Fibroblast of lung (primary cell): ENCODE measurements at regions not wholly inside any gene's neighbourhood (a gene's known extent, or its start where the extent isn't known, plus 50 kb on each side); places are given as distances from the start of the nearest gene placed in this dataset.
"Not testable (repeated sequence)": the region's sequence is repeated elsewhere in the genome, so short reads cannot be mapped to it uniquely, and the experiment has no call there.

ENCODE experiments used
- DNase-seq, 2 donors: peaks; one replicate each; pipeline versions ENCODE4 v3.0.0 to v3.0.0-alpha.2; 2010; ENCODE audit warnings: low read depth in 2 of 2
- H2AFZ ChIP-seq: 2 replicates; pipeline ENCODE4 v1.5.1; 2012; ENCODE audit warnings: low read length, control low read depth, inconsistent platforms
- H3K27ac ChIP-seq: 2 replicates; pipeline ENCODE4 v1.5.1; 2011; ENCODE audit warnings: low read length, control low read depth; ENCODE audit not compliant: insufficient read depth
- H3K27me3 ChIP-seq: 2 replicates; pipeline ENCODE4 v1.5.1; 2011; ENCODE audit warnings: mild to moderate bottlenecking, low read length; ENCODE audit not compliant: control insufficient read depth, insufficient read depth
- H3K36me3 ChIP-seq: 2 replicates; pipeline ENCODE4 v1.5.1; 2011; ENCODE audit warnings: low read length; ENCODE audit not compliant: control insufficient read depth, insufficient read depth
- H3K4me1 ChIP-seq: 2 replicates; pipeline ENCODE4 v1.5.1; 2011; ENCODE audit warnings: low read length; ENCODE audit not compliant: control insufficient read depth, insufficient read depth; ENCODE audit errors: extremely low read depth
- H3K4me2 ChIP-seq: 2 replicates; pipeline ENCODE4 v1.5.1; 2011; ENCODE audit warnings: low read length, control low read depth; ENCODE audit not compliant: insufficient read depth; ENCODE audit errors: extremely low read depth
- H3K4me3 ChIP-seq, 4 experiments: fragments of 200-600 bp in 1 of 4; sonication (generic) in 1 of 4; replicated peaks in 1 of 4; 2 replicates each; pipeline ENCODE4 v1.5.1; 2011 to 2016; ENCODE audit warnings: low read length in 4 of 4, low read depth in 3 of 4, mild to moderate bottlenecking in 3 of 4, control low read depth in 2 of 4, inconsistent platforms in 1 of 4, mixed read lengths in 1 of 4; ENCODE audit not compliant: insufficient read depth in 1 of 4; ENCODE audit errors: control extremely low read depth in 1 of 4
- H3K79me2 ChIP-seq: 2 replicates; pipeline ENCODE4 v1.5.1; 2012; ENCODE audit warnings: mild to moderate bottlenecking, low read length, inconsistent platforms; ENCODE audit not compliant: control insufficient read depth, insufficient read depth
- H3K9ac ChIP-seq: 2 replicates; pipeline ENCODE4 v1.5.1; 2011; ENCODE audit warnings: mild to moderate bottlenecking, low read length, control low read depth; ENCODE audit not compliant: insufficient read depth
- H3K9me3 ChIP-seq: 2 replicates; pipeline ENCODE4 v1.5.1; 2012; ENCODE audit warnings: low read depth, low read length; ENCODE audit not compliant: control insufficient read depth, insufficient read depth
- H4K20me1 ChIP-seq: 2 replicates; pipeline ENCODE4 v1.5.1; 2011; ENCODE audit warnings: low read length; ENCODE audit not compliant: control insufficient read depth, insufficient read depth; ENCODE audit errors: extremely low read depth
- EZH2 ChIP-seq: IDR thresholded peaks from 2 replicates; pipeline ENCODE4 v1.5.1; 2012; ENCODE audit warnings: low read length, control low read depth, mild to moderate bottlenecking; ENCODE audit errors: missing control alignments
- TF ChIP-seq, protein P1 (sequence below), 2 donors: IDR thresholded peaks in 1 of 2; conservative IDR thresholded peaks in 1 of 2; 1 replicate in 1 of 2; 2 replicates in 1 of 2; pipeline ENCODE4 v1.5.1; 2011 to 2012; ENCODE audit warnings: low read length in 2 of 2, control low read depth in 1 of 2, inconsistent platforms in 1 of 2, low read depth in 1 of 2, mild to moderate bottlenecking in 1 of 2

DNA sequence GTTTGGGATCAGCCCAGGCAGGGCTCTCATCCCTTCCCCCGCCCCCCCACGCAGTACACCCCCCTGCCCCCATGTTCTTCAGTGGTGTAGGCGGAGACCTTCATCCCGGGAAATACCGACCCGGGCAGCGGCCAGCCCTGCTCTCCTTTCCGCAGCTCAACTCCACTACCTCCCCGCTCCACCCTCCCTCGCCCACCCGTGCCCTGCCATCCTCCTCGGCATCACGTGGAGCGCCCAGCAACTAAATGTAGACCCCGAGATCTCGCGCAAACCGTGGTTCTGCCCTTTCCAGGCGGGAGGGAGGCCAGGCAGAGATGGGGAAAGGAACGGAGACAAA lies 1932.2 kb upstream of the DEFB115 start:
- no peak overlapping the region for H2AFZ ChIP-seq
- no peaks in the 10 kb centered on the region for H3K27me3 ChIP-seq
- H3K9me3 ChIP-seq, result no peaks in the 10 kb centered on the region
- H3K79me2 ChIP-seq, result no peaks in the 10 kb centered on the region
- TF ChIP-seq, protein P1, sequence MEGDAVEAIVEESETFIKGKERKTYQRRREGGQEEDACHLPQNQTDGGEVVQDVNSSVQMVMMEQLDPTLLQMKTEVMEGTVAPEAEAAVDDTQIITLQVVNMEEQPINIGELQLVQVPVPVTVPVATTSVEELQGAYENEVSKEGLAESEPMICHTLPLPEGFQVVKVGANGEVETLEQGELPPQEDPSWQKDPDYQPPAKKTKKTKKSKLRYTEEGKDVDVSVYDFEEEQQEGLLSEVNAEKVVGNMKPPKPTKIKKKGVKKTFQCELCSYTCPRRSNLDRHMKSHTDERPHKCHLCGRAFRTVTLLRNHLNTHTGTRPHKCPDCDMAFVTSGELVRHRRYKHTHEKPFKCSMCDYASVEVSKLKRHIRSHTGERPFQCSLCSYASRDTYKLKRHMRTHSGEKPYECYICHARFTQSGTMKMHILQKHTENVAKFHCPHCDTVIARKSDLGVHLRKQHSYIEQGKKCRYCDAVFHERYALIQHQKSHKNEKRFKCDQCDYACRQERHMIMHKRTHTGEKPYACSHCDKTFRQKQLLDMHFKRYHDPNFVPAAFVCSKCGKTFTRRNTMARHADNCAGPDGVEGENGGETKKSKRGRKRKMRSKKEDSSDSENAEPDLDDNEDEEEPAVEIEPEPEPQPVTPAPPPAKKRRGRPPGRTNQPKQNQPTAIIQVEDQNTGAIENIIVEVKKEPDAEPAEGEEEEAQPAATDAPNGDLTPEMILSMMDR (conservative IDR thresholded peaks at IDR 0.05 in 1 of 2, IDR thresholded peaks at IDR 0.05 in 1 of 2; ENCODE audit: low read depth in 1 of 2, low read length in 2 of 2), result no peak
- no peak for TF ChIP-seq EZH2
- H4K20me1 ChIP-seq, result no peaks in the 10 kb centered on the region
- H3K4me3 ChIP-seq, result no peak overlapping the region
- H3K4me2 ChIP-seq, result no peak overlapping the region
- no peak for DNase-seq
- no peaks in the 10 kb centered on the region for H3K36me3 ChIP-seq
- no peak overlapping the region for H3K9ac ChIP-seq
- no peak overlapping the region for H3K27ac ChIP-seq
- no peaks in the 10 kb centered on the region for H3K4me1 ChIP-seq

DNA sequence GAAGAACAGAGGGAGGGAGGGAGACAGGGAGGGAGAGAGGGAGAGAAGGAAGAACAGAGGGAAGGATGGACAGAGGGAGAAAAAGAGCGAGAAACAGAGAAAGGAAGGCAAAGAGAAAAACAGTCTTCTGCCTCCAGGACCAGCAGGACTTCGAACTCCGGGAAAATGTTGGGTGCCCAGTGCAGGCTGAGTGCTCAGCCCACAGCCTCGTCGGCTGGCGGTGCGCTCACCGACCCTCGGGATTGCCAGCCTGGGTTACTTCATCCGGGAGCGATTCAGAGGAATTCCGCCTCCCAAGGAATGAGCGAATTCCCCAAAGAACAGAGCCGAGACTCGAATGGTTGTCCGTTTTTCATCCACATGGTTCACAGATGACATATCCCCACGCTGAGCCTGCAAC lies 1931.7 kb upstream of the DEFB115 start:
- DNase-seq, H3K4me2 ChIP-seq, H2AFZ ChIP-seq, H3K4me1 ChIP-seq, H3K36me3 ChIP-seq, H3K9me3 ChIP-seq, H3K79me2 ChIP-seq, H3K4me3 ChIP-seq, H4K20me1 ChIP-seq, H3K27me3 ChIP-seq, H3K9ac ChIP-seq, H3K27ac ChIP-seq: not testable (repeated sequence)

DNA sequence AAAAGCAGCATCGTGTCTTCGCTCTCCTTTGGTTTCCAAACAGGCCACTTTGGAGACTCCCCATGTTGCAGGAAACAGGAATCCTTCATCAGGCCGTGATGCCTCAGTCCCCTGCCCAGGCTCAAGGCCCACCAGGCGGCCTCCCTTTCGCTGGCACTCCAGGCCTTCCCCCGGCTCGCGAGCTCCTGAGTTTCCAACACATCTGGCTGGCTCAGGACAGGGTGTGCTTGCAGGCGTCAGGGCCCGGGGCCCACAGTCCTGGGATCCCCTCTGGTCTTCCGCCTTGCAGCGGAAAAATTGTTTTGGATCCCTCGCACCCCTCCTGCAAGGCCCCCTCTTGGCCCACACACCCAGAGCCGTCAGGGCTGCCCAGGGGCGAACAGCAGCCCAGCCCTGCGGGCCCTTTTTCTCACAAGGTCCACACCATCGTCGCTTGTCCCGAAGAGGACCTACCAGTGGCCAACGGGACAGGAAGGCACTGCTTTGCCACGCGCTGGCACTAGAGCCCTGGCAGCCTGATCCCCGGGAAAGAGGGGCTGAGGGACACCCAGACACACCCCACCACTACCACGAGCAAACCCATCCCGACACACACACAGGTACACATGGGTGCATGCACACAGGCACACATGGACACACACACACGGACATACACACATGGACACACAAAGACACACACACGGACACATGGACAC lies 1930.9 kb upstream of the DEFB115 start:
- H3K9me3 ChIP-seq, result peaks cover 1% of the 10 kb centered on the region

DNA sequence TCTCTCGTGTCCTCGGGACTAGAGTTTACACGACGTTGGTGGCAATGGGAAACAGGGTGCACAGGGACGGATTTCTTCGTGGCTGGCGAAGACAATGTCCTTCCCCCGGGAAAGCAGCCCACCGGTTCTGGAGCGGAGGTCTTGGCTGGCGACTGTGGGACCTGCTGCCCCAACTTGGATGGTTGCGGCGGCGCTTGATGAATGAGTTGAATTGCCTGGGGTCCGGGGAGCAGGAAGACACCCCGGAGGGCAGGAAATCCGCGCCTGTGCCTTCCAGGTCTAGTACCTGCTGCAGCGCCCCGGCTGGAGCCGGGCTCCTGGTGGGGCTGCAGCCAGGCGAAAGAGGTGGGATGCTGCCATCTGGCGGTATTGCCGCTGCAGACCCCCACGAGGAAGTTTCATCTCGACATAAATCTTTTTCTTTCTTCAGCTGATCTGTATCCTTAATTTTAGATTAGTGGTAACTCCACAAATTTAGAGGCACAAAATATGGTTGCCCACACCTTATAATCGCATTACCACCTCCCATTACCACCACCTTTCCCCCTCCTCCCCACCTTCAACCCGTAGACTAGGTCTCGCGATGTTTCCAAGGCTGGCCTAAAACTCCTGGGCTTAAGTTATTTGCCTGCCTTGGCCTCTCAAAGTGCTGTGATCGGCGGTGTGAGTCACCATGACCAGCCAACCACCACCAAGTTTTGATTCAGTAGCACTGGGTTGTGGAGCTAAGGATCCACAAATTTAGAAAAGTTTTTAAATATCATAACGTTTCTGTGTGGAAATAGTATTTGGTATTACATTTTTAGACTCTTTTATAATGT lies 1929.7 kb upstream of the DEFB115 start:
- not testable (repeated sequence) for H3K27ac ChIP-seq, H3K79me2 ChIP-seq, H2AFZ ChIP-seq, H3K27me3 ChIP-seq, H4K20me1 ChIP-seq, H3K4me2 ChIP-seq, H3K4me3 ChIP-seq, H3K36me3 ChIP-seq, H3K4me1 ChIP-seq, H3K9me3 ChIP-seq, DNase-seq, H3K9ac ChIP-seq

More for the DNA sequence above, 1930.9 kb upstream of the DEFB115 start:
- Histone ChIP-seq H3K4me3 (no peak overlapping the region), H2AFZ (no peak overlapping the region), H3K4me1 (no peaks in the 10 kb centered on the region), H4K20me1 (no peaks in the 10 kb centered on the region), H3K79me2 (no peaks in the 10 kb centered on the region), H3K9ac (no peak overlapping the region), H3K4me2 (no peak overlapping the region), H3K27ac (no peak overlapping the region), H3K36me3 (no peaks in the 10 kb centered on the region), H3K27me3 (no peaks in the 10 kb centered on the region)
- TF ChIP-seq, protein P1 (conservative IDR thresholded peaks at IDR 0.05 in 1 of 2, IDR thresholded peaks at IDR 0.05 in 1 of 2; ENCODE audit: low read depth in 1 of 2, low read length in 2 of 2), result no peak
- no peak for TF ChIP-seq EZH2
- DNase-seq, result no peak

DNA sequence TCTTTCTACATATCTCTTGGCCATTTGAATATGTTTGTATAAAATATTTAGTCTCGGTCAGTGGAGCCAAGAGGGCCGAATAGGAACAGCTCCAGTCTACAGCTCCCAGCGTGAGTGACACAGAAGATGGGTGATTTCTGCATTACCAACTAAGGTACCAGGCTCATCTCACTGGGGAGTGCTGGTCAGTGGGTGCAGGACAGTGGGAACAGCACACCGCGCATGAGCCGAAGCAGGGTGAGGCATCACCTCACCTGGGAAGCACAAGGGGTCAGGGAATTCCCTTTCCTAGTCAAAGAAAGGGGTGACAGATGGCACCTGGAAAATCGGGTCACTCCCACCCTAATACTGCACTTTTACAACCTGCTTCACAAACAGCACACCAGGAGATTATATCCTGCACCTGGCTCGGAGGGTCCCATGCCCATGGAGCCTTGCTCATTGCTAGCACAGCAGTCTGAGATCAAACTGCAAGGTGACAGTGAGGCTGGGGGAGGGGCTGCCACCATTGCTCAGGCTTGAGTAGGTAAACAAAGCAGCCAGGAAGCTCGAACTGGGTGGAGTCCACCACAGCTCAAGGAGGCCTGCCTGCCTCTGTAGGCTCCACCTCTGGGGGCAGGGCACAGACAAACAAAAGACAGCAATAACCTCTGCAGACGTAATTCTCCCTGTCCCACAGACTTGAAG lies 1926.9 kb upstream of the DEFB115 start:
- H3K9ac ChIP-seq, H3K36me3 ChIP-seq, H3K9me3 ChIP-seq, H3K27ac ChIP-seq, H4K20me1 ChIP-seq, H3K4me2 ChIP-seq, H3K27me3 ChIP-seq, DNase-seq, H3K4me3 ChIP-seq, H3K4me1 ChIP-seq, H2AFZ ChIP-seq, H3K79me2 ChIP-seq: not testable (repeated sequence)
